Lower leg skin (tissue), 3 donors: ENCODE measurements at regions not wholly inside any gene's neighbourhood (a gene's known extent, or its start where the extent isn't known, plus 50 kb on each side); places are given as distances from the start of the nearest gene placed in this dataset.

Source experiments
- POLR2A ChIP-seq, 2 donors: fragments of 450-650 bp; IDR thresholded peaks; one replicate each; pipeline ENCODE4 v1.6.1; 2016 to 2017; ENCODE audit warnings: antibody characterized with exemption in 2 of 2, mild to moderate bottlenecking in 1 of 2, moderate library complexity in 1 of 2
- TF ChIP-seq, protein P1 (sequence below), 3 donors: fragments of 450-650 bp; IDR thresholded peaks; one replicate each; pipeline ENCODE4 v1.5.1; 2016; ENCODE audit warnings: antibody characterized with exemption in 3 of 3, mild to moderate bottlenecking in 3 of 3, moderate library complexity in 2 of 3

DNA sequence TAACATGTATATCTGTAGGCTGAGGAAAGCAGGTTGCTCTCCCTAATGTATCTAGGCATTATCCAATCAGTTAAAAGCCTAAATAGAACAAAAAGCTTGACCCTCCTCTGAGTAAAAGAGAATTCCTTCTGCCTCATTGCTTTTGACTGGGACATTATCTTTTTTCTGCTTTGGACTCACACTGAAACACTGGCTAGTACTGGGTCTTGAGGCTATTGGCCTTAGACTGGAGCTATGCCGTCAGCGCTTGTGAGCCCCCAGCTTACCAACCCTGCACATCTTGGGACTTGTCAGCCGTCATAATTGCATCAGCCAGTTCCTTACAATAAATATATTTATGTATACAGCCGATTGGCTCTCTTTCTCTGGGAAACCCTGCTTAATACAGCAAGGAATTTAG lies 206.8 kb upstream of the ARHGAP24 start:
- no peak for TF ChIP-seq POLR2A (IDR thresholded peaks at IDR 0.05)
- TF ChIP-seq, protein P1, sequence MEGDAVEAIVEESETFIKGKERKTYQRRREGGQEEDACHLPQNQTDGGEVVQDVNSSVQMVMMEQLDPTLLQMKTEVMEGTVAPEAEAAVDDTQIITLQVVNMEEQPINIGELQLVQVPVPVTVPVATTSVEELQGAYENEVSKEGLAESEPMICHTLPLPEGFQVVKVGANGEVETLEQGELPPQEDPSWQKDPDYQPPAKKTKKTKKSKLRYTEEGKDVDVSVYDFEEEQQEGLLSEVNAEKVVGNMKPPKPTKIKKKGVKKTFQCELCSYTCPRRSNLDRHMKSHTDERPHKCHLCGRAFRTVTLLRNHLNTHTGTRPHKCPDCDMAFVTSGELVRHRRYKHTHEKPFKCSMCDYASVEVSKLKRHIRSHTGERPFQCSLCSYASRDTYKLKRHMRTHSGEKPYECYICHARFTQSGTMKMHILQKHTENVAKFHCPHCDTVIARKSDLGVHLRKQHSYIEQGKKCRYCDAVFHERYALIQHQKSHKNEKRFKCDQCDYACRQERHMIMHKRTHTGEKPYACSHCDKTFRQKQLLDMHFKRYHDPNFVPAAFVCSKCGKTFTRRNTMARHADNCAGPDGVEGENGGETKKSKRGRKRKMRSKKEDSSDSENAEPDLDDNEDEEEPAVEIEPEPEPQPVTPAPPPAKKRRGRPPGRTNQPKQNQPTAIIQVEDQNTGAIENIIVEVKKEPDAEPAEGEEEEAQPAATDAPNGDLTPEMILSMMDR (IDR thresholded peaks at IDR 0.05), result no peak
